Ovary (tissue), 3 donors: ENCODE measurements at regions not wholly inside any gene's neighbourhood (a gene's known extent, or its start where the extent isn't known, plus 50 kb on each side); places are given as distances from the start of the nearest gene placed in this dataset.

Experiments used
- EP300 ChIP-seq: sonication (generic); formaldehyde crosslinking; IDR thresholded peaks from one replicate; pipeline ENCODE4 v1.6.1; 2017; ENCODE audit warnings: antibody characterized with exemption
- TF ChIP-seq, protein P1 (sequence below), 3 donors: fragments of 450-650 bp in 2 of 3; fragments of 200-600 bp in 1 of 3; IDR thresholded peaks; one replicate each; pipeline versions ENCODE4 v1.5.1 to v1.8.0; 2016 to 2022; ENCODE audit warnings: antibody characterized with exemption in 3 of 3, mild to moderate bottlenecking in 1 of 3
- donor health status: DM: no; HTN: no; CAD: no.

DNA sequence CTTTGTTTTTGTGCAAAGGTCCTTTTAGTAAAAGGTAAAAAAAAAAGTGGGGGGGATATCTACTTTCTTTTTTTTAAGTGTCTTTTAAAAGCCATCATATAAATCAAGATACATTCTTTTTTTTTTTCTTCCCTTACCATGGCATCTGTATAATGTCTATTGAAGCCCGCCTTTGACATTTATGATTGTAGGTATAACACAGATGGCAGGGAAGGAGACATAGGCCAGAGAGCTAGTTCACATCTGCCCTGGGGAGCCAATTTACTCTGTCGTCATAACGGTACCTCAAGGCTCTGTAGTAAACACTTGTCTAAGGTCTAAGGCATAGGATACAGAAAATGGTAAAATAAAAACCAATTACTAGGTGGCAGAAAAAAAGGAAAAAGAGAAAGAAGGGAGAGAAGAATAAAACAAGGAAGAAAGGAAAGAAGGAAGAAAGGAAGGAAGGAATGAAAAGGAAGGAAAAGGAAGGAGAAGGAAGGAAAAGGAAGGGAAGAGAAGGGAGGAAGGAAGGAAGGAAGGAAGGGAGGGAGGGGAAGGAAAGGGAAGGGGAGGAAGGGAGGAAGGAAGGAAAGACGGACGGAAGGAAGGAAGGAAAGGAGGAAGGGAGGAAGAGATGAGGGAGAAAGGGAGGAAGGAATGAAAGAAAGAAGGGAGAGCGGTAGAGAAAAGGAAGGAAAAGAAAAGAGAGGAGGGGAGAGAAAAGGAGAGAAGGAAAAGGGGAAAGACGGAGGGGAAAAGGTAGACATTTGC lies 343.5 kb downstream of the RBM43 start:
- TF ChIP-seq EP300: no peak
- TF ChIP-seq, protein P1, sequence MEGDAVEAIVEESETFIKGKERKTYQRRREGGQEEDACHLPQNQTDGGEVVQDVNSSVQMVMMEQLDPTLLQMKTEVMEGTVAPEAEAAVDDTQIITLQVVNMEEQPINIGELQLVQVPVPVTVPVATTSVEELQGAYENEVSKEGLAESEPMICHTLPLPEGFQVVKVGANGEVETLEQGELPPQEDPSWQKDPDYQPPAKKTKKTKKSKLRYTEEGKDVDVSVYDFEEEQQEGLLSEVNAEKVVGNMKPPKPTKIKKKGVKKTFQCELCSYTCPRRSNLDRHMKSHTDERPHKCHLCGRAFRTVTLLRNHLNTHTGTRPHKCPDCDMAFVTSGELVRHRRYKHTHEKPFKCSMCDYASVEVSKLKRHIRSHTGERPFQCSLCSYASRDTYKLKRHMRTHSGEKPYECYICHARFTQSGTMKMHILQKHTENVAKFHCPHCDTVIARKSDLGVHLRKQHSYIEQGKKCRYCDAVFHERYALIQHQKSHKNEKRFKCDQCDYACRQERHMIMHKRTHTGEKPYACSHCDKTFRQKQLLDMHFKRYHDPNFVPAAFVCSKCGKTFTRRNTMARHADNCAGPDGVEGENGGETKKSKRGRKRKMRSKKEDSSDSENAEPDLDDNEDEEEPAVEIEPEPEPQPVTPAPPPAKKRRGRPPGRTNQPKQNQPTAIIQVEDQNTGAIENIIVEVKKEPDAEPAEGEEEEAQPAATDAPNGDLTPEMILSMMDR (IDR thresholded peaks at IDR 0.05): no peak
